HG03565 (cell line): ENCODE measurements at regions not wholly inside any gene's neighbourhood (a gene's known extent, or its start where the extent isn't known, plus 50 kb on each side); places are given as distances from the start of the nearest gene placed in this dataset.
"Not testable (repeated sequence)": the region's sequence is repeated elsewhere in the genome, so short reads cannot be mapped to it uniquely, and the experiment has no call there.

ENCODE experiments used
- ATAC-seq: cut with Tn5 transposase; IDR thresholded peaks from one replicate; pipeline ENCODE4 v1.9.1; 2021; ENCODE audit warnings: mild to moderate bottlenecking, moderate library complexity; ENCODE audit not compliant: unreplicated experiment

- ATAC-seq = not testable (repeated sequence)
Observed at GRCh38 chrY:6552930-6553329, 306.9 kb downstream of the TSPY2 start.

- not testable (repeated sequence) for ATAC-seq
Observed at GRCh38 chrY:6567030-6567429, 321.0 kb downstream of the TSPY2 start.
